ENCODE measurements at regions not wholly inside any gene's neighbourhood (a gene's known extent, or its start where the extent isn't known, plus 50 kb on each side); places are given as distances from the start of the nearest gene placed in this dataset.
"Not testable (repeated sequence)": the region's sequence is repeated elsewhere in the genome, so short reads cannot be mapped to it uniquely, and the experiment has no call there.

DNA sequence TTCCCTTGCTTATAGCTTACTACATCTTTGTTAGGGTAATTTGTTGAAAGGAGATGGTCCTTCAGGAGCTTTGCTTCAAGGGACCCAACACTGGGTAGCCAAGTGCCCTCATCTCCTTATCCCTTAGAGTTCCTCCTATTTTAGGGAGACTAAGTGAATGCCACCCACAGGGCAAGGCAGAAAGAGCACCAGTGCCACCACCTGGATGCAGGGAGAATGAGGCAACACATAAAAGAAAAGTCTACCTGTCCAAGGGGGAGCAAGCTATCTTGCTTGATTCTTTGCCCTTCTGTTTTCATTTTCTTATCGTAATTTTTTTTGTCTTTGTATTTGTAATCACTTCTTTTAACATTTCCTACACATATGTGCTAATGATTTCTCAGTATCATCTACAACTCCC is 205.5 kb downstream of the NPR3 start:
- peak; percentile 34 for DNase-seq

DNA sequence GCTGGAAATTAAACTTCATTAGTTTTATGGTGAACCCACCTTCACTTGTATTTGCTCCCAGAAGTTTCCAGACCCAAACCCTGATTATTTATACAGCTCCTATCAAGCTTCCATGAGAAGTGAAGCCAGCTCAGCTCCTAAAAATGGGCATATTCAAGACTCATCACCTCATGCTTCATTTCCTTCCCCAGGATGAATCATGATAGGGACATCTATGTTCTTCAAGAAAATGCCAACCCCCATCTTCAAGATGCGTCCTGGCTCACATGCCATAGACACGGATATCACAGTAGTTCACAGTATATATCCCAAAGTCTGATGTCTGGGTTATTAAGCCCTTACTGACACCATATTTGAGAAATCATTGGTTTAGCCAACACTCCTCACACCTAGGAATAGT is 217.6 kb downstream of the NPR3 start:
- no peaks in the 10 kb centered on the region for H3K36me3 ChIP-seq (replicated peaks)
- no peaks in the 10 kb centered on the region for H3K27me3 ChIP-seq (replicated peaks)
- H3K4me3 ChIP-seq (ENCODE audit: low read depth, low read length), result no peak overlapping the region
- in situ Hi-C loops (cut with HindIII; ENCODE audit: low pct_ligation_motif_present, low sequenced_read_pairs), result no loop called here
- TF ChIP-seq, protein P1, sequence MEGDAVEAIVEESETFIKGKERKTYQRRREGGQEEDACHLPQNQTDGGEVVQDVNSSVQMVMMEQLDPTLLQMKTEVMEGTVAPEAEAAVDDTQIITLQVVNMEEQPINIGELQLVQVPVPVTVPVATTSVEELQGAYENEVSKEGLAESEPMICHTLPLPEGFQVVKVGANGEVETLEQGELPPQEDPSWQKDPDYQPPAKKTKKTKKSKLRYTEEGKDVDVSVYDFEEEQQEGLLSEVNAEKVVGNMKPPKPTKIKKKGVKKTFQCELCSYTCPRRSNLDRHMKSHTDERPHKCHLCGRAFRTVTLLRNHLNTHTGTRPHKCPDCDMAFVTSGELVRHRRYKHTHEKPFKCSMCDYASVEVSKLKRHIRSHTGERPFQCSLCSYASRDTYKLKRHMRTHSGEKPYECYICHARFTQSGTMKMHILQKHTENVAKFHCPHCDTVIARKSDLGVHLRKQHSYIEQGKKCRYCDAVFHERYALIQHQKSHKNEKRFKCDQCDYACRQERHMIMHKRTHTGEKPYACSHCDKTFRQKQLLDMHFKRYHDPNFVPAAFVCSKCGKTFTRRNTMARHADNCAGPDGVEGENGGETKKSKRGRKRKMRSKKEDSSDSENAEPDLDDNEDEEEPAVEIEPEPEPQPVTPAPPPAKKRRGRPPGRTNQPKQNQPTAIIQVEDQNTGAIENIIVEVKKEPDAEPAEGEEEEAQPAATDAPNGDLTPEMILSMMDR (IDR thresholded peaks at IDR 0.05; ENCODE audit: low read depth, low read length, missing control alignments), result no peak
- H3K27ac ChIP-seq, result no peak overlapping the region
- peak; percentile 40 for DNase-seq

More for the DNA sequence above, 205.5 kb downstream of the NPR3 start:
- in situ Hi-C loops (cut with HindIII; ENCODE audit: low pct_ligation_motif_present, low sequenced_read_pairs), result no loop called here
- Histone ChIP-seq H3K36me3 (replicated peaks) (no peaks in the 10 kb centered on the region), H3K4me3 (ENCODE audit: low read depth, low read length) (no peak overlapping the region), H3K27ac (no peak overlapping the region), H3K27me3 (replicated peaks) (no peaks in the 10 kb centered on the region)
- TF ChIP-seq, protein P1 (IDR thresholded peaks at IDR 0.05; ENCODE audit: low read depth, low read length, missing control alignments), result peak; percentile 79

DNA sequence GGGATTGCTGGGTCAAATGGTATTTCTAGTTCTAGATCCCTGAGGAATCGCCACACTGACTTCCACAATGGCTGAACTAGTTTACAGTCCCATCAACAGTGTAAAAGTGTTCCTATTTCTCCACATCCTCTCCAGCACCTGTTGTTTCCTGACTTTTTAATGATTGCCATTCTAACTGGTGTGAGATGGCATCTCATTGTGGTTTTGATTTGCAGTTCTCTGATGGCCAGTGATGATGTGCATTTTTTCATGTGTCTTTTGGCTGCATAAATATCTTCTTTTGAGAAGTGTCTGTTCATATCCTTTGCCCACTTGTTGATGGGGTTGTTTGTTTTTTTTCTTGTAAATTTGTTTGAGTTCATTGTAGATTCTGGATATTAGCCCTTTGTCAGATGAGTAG is 220.3 kb downstream of the NPR3 start:
- DNase-seq; H3K36me3 ChIP-seq (replicated peaks); H3K27me3 ChIP-seq (replicated peaks); H3K4me3 ChIP-seq (ENCODE audit: low read depth, low read length); in situ Hi-C loops (cut with HindIII; ENCODE audit: low pct_ligation_motif_present, low sequenced_read_pairs); H3K27ac ChIP-seq: not testable (repeated sequence)

DNA sequence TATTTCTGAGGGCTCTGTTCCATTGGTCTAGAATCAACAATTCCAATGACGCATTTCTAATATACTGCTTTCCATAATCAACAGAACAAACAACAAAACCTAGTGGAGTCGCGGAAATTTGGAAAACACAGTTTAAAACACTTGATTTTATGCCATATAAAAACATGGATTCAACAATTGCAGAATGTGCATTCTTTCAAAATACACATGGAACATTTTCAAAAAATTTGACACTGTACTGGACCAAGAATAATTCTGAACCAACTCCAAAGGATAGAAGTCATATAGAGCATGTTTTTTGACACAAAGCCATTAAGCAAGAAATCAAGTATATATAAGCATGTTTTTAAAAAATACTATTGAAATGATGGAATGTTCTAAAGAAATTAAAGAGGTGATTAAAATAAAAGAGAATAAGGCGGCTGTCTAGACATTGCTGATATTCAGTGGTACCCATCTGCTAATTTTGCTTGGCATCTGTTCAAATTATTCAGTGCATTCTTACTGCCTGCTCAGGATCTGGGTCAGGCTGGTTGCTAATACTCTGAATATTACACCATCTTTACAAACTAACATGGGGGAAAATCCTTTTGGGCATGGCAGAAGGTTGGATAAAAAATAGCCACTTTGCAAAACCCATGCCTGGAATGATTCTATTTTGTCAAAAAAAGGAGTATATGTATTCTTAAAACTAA is 221.3 kb downstream of the NPR3 start:
- no peak overlapping the region for H3K4me3 ChIP-seq (ENCODE audit: low read depth, low read length)
- DNase-seq, result no peak
- TF ChIP-seq, protein P1 (IDR thresholded peaks at IDR 0.05; ENCODE audit: low read depth, low read length, missing control alignments), result no peak
- no peaks in the 10 kb centered on the region for H3K27me3 ChIP-seq (replicated peaks)
- no peak overlapping the region for H3K27ac ChIP-seq
- H3K36me3 ChIP-seq (replicated peaks), result no peaks in the 10 kb centered on the region
- in situ Hi-C loops (cut with HindIII; ENCODE audit: low pct_ligation_motif_present, low sequenced_read_pairs), result no loop called here

DNA sequence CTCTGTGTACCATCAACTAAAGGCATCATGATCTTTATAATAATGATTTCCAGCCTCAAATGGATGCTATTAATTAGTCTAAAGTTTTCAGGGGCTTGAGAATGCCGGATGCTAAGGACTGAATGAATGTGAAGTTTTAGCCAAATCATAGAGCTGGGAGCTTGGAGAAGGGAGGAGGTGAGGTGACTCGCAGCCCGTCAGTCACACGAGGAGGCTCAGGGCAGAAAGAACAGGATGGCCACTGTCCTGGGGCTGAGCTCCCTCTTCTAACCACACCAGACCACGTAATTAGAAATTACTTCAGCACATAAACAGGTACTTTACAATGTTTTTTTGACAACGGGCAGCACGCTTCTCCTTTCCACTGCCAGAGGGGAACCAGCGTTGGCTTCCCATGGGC is 222.6 kb downstream of the NPR3 start:
- TF ChIP-seq, protein P1 (IDR thresholded peaks at IDR 0.05; ENCODE audit: low read depth, low read length, missing control alignments), result no peak
- no peak for DNase-seq
- Histone ChIP-seq H3K27me3 (replicated peaks) (no peaks in the 10 kb centered on the region), H3K4me3 (ENCODE audit: low read depth, low read length) (no peak overlapping the region), H3K36me3 (replicated peaks) (no peaks in the 10 kb centered on the region), H3K27ac (no peak overlapping the region)
- in situ Hi-C loops (cut with HindIII; ENCODE audit: low pct_ligation_motif_present, low sequenced_read_pairs), result no loop called here

DNA sequence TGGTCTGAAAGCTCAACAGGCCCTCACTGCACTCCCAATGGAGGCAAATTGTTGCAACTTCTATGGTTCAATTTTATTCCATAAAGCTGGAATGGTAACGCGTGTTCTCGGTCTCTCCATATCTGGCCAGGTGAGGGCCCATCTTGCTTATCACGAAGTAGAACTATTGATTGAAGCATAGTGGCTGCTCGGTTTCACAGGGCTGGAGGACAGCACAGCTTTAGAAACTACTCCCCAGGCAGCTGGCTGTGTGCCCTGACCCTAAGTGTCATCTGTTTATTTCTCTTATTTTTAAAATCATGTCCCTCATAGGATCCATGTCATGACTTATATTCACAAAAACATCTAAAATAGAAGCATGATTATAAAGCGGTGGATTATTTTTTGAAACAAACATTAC is 223.4 kb downstream of the NPR3 start:
- no peaks in the 10 kb centered on the region for H3K36me3 ChIP-seq (replicated peaks)
- no peak overlapping the region for H3K27ac ChIP-seq
- H3K4me3 ChIP-seq (ENCODE audit: low read depth, low read length), result no peak overlapping the region
- TF ChIP-seq, protein P1 (IDR thresholded peaks at IDR 0.05; ENCODE audit: low read depth, low read length, missing control alignments), result no peak
- DNase-seq, result no peak
- H3K27me3 ChIP-seq (replicated peaks), result no peaks in the 10 kb centered on the region
- in situ Hi-C loops (cut with HindIII; ENCODE audit: low pct_ligation_motif_present, low sequenced_read_pairs), result no loop called here

Measured in brain microvascular endothelial cell (primary cell).